Medulla oblongata (tissue), 1 donor: ENCODE measurements at regions not wholly inside any gene's neighbourhood (a gene's known extent, or its start where the extent isn't known, plus 50 kb on each side); places are given as distances from the start of the nearest gene placed in this dataset.

Experiments used
- DNase-seq: peaks from one replicate; pipeline ENCODE4 v3.0.0-alpha.2; 2015; ENCODE audit errors: extremely low spot score

DNA sequence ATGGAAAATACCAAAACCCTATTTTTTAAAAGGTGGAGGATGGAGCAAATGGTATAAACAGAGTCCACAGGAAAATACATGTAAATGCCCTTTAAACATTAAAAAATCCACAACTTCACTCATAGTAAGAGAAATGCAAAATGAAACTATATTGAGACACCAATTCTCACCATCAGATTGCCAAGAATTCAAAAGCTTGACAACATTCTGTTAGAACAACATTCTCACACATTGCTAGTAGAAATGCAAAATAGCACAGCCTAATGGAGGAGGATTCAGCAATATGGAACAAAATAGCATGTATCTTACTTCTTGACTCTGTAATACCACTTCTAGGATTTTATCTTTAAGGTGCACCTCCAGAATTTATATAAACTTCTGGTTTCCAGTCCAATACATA is 351.8 kb downstream of the NXPE2 start:
- DNase-seq = no peak

DNA sequence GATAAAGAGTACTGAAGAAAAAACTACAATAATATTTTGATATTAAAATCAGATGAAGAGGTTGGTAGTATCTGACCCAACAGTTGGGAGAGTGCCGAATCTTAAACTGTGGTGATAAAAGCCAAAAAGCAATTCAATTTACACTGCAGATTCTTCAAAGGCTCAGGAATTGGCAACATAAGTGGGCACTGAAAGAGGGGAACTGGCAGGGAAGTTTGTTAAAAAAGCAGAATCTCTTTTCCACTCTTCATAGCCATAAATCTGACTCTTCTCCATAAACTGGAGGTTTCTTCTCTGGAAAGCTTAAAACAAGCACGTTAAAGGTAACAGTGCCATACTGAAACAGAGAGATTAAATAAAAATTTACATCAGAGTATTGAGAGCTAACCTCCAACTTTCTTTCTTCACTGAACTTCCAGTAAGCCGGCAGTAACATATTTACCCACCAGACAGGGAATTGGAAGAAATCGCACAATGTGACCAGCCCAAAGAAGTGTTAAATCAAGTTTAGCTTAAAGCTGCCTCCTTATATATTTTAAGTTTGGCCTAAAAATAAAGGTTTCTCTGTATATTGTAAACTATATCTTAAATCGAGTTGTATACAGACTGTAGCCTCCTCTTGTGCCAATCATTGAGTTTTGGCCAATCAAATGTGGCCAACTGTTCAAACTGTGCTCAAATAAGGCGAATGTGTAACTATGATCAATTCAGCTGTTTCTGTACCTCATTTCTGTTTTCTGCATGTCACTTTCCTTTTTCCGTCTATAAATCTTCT is 358.3 kb downstream of the NXPE2 start:
- DNase-seq = no peak

DNA sequence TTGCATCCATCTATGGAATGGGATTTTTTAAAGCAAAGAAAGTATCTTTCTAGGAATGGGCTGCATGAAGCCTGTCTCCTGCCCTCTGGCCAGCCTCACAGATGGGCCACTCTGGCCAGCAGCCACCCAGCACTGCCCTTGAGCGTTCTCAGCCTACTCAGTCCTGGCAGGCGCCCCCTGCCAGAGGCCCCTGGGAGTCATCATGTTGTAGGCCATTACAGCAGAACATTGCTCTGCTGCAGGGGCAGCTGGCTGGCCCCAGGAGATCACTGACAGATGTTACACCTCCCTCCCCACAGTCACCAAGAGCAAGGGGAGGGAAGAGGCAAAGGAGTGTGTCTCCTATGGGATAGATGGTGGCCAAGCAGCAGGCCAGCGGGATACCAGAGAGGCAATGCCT is 363.7 kb downstream of the NXPE2 start:
- no peak for DNase-seq

DNA sequence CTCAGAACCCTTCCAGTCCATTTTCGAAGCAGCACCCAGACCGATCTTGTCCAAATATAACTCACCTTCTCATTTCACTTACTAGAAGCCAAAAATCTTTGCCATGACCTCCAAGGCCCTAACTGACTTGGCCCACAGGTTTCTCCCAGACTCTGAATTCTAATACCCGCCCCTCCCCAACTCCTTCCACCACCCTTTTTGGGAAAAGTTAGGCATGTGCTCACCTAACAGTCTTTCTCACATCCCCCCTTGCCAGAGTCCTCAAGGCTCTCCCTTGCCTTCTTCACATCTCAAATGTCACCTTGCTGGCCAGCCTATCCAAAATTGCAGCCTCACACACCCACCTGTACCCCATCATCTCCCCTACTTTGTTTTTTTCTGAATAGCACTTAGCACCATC is 369.3 kb downstream of the NXPE2 start:
- DNase-seq = no peak

DNA sequence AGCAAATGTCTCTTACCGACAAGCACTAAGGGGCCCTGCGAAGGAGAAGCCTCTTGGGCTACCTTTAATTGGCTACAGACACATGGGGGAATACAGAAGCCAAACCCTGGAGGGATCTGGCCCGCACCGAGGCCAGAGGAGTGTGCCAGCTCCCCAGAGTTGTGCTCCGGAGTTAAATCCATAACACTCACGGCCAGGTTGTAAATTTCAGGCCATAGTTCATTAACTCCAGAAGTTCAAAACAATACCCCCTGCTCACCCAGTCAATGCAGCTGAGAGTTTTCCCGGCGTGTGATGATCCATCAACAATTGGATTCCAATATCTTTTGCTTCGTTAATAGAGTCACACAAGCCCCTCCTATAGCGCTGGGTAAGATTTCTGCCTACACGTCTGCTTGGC is 371.5 kb downstream of the NXPE2 start:
- no peak for DNase-seq

DNA sequence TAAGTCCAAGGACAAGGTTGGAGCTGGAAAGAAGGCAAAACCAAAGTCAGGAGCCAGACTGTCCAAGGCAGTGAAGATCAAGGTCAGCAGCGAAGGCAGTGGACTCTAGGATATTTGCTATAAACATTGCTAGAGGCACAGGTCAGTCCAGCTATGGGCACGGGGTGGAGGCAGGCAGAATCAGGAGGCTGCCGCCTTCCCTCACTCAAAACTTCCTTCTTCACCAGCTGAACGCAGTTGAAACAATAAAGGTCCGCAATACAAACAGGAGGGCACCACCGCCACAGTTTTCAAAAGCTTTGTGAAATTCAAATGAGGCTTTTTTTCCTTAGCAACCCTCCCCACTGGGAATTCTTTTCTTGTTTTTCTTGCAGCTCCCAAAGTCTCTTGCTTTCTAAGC is 372.4 kb downstream of the NXPE2 start:
- DNase-seq = no peak

DNA sequence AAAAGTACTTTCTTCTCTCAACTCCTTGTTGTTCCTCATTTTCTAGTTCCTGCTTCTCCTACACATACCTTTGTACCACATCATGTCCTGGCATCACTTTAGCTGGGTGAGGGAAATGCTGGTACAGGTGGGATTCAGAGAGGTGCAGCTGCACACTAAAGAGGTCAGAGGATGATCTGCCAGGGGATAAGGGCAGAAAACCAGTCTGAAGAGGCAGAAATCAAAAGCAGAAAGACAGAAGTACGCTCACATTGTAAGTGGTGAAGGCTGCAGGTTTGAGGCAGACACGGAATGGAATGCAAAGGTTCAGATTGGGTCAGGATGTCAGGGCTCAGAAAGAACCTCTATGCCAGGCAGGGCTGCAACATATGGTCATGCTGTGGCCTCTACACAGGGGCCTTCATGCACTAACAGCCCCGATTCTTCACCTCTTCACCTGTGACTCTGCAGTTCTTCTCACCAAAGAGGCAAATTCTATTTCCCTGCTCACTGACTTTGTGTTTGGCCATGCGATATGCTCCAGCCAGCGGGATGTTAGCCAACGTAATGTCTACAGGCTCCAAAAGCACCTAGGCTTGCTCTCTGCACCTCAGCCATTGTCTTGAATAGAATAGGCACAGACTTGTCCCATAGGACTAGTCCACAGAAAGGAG is 373.7 kb downstream of the NXPE2 start:
- no peak for DNase-seq

DNA sequence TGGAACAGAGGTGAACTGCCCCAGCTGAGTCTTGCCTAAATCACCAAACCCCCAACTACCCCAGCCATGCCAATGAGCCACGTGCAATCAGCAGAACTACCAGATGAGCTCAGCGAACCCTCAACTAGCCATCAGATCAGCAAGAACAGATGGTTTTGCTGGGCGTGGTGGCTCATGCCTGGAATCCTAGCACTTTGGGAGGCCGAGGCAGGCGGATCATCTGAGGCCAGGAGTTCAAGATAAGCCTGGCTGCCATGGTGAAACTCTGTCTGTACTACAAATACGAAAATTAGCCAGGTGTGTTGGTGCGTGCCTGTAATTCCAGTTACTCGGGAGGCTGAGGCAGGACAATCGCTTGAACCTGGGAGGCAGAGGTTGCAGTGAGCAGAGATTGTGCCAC is 374.3 kb downstream of the NXPE2 start:
- no peak for DNase-seq

DNA sequence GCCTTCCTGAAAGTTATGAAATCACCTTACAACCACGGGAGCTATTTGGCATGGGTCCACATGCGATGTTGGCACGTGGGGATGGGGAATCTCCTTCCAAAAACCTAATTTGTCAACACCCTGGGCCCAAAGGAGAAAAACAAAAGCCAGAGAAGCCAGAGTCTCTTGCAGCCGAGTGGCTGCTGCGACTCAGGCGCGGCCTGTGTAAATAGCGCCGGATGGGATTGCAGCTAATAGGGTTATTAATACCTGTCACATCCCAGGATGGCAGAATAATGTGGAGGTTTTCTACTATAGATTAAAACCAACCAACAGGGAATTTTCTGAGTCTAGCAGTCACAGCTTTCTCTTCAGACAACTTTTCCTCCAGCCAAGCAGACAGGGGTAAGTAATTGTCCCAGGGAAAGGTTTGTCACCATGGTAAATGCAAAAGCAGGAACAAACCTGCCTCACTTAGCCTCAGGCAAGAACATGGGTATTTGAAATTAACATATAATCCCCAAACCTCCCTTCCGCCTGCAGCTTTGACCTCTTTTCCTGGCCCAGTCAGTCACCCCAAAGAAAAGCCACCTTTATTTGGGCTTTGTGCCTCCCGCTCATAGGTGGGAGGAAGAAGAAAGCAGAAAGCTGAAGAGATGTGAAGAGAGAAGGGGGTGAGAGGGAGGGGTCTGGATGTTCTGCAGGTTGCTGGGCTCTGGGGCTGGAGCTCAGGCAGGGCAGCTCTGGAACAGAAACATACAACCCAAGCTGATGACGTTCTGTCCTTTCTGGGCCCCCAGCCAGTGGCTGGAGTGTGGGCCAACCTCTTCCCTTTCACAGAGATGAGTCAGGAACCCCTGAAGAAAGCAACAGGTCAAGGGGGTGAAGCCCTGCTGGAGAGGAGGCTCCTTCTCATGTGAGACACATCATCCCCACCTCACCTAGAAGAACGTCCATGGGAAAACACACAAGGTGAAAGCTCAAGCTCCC is 376.5 kb downstream of the NXPE2 start:
- peak; percentile 41 for DNase-seq

DNA sequence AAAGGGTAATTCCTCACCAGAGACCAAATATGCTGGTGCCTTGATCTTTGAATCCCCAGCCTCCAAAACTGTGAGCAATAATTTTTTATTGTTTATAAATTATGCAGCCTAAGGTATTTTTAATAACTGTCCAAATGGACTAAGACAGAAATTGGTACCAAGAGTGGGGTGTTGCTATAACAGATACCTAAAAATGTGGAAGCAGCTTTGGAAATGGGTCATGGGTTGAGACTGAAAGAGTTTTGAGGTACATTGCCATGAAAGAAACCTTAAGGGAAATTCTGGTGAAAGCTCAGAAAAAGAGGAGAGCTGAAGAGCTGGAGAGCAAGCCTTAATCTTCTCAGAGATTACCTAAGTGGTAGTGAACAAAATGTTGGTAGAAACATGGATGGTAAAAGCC is 378.2 kb downstream of the NXPE2 start:
- DNase-seq = no peak

DNA sequence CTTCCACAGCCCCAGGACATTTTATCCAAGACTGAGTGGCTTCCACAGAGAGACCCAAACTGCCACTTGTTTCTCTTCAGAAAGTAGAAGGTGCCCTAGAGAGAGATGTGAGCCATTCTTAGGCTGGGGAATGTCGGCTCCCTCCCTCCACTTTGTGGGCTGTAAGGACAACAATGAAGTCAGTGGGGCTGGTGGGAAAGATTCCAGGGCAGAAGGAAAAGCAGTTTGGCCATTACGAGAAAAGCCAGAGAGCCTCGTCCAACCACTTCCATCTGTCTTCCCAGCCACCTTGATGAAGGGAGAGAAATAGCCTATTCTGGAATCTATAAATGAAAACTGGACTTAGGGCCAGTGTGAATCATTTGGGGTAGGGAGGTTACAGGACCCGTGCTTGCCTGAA is 382.5 kb downstream of the NXPE2 start:
- DNase-seq = no peak

DNA sequence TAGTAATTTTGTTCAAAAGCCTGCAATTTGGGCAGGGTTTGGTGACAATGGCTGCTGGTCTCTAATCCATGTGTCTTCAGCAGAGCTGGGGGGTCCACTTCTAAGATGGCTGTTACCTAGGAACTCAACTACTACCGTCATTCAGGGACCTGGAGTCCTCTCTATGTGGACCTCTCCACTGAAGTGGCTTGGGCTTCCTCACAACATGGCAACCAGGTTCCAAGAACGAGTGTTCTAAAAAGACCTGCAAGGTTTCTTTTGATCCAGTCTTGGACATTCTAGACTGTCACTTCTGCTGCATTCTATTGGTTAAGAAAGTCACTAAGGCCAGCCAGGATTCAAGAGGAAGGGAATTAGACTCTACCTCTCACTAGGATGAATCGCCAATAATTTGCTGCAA is 387.0 kb downstream of the NXPE2 start:
- DNase-seq = no peak

DNA sequence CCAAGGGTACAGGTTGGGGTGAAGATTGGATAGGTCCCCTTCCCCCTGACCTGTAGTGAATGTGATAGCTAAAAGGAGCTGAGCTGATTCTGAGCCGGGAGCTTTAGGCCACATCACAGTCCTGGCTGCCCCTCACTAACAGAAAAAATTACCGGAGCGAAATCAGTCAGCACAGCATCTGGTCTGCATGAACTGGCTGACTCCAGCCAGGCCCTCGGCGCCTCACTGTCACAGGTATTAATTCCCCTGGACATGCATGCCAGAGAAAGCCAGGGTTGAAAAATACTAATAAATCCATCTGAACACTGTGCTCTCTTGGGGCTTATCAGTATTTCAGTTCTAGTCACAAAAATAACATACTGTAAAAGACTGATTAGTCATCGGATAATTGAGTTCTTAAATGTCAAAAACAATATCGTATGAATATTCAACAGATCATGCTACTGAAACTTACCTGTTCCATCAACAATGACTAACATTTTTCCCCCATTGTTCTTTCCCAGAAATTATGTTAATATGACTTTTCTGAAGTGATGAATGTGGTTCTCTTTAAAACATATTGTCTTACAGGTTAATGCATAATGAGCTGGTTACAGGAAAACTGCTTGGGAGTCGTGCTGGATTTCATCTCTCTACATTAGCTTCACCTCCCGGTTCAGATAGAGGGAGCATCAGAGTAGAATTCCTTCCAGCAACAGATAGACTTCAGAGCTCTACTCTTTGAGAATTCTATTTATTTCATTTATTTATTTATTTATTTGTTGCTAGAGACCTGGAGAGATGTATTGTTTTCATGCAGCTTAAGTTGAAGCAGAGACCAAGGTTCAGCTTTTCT is 387.7 kb downstream of the NXPE2 start:
- no peak for DNase-seq

DNA sequence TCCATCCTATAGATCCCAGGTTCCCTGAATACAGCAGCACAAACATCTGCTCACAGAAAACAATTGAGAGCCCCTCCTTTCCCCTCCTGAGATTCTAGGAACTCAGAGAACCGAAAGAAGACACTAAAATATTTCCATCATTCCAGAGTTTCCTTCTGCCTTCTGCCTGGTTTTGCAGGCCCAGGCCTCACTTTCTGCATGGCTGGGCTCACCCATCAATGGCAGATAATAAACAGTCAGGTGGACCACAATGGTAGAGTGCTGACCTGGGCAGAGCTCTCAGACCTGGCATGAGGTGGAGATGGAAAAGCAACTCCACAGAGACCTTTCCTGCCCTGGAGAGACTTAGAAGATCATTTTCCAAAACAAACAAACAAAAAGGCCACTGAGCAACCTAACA is 389.1 kb downstream of the NXPE2 start:
- no peak for DNase-seq

DNA sequence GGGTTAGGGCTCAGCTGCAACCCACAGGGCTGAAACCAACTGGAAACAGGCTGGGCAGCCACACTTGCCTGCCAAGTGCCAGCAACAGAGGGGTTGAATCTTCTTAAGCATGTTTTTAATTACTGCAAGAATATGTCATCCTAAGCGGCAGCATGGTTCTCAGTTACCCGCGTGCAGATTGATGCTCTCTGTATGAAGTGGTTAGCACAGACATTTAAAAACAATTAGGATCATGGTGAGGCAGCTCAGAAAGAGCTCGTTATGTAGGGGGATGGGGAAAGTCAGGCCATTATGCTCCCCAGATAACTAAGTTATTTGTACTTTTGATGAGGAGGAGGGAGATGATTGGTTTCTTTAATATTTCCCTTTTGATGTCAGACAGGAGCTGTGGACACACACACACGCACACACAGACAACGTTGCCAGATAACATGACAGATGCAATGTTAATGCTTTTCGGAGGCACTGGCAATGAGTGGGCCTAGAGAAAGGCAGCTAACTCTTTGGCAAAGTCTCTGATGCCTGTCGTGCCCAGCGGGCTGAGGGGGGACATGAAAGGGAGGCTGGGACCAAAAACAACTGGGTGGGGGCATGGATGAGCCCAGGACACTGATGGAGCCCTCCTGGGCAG is 389.7 kb downstream of the NXPE2 start:
- DNase-seq = no peak

DNA sequence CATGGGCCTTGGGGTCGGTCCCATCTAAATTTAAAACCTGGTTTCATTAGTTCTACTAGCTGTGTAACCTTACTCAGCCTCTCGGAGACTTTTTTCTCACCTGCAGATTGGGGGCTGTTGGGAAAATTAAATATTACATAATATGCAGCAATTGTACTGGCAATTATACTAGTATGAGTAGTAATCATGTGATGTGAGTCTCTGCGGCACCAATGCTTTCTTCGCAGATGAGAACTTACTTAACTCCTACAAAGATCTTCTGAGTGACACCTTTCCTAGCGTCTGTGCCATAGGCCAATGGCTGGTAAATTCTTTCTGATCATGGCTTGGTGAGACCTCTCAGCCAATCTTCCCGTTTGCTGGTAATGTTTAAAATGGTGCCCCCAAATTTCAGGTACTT is 391.3 kb downstream of the NXPE2 start:
- no peak for DNase-seq

DNA sequence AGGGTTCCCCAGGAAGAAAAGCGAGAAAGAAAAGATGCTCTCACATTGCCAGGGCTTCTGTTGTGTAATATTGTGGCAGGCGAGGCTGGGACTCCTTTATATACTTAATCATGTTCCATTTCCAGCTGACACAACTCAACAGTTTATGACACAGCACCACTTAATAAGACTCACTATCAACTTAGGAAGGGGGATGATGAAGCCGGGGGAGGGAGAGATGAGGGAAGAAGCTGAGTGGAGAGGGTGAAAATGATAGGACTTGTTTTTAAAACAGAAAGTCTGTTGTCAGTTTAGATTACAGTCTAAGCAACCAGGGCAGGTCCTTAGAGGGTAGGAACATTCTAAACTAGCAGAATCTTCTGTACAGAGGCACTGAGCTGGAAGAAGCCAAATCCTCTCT is 397.0 kb downstream of the NXPE2 start:
- DNase-seq = no peak

DNA sequence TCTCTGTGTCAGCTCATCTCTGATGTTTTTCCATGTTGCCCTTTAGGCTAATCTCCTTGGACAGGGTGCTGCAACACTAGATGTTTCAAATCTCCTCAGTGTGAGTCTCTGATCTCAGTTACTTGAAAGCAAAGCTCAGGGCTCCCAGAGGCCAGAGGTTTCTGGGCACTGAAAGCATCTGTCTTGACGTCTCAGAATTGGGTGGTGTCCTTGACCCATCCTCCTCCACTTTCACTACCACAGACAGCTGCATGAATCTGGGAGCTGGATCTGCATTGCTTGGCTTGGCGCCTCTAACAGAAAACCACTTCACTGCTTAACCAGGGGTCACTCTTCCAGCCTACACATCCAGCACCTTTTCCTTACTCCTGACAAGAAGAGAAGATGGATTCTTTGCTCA is 399.4 kb downstream of the NXPE2 start:
- DNase-seq = no peak

DNA sequence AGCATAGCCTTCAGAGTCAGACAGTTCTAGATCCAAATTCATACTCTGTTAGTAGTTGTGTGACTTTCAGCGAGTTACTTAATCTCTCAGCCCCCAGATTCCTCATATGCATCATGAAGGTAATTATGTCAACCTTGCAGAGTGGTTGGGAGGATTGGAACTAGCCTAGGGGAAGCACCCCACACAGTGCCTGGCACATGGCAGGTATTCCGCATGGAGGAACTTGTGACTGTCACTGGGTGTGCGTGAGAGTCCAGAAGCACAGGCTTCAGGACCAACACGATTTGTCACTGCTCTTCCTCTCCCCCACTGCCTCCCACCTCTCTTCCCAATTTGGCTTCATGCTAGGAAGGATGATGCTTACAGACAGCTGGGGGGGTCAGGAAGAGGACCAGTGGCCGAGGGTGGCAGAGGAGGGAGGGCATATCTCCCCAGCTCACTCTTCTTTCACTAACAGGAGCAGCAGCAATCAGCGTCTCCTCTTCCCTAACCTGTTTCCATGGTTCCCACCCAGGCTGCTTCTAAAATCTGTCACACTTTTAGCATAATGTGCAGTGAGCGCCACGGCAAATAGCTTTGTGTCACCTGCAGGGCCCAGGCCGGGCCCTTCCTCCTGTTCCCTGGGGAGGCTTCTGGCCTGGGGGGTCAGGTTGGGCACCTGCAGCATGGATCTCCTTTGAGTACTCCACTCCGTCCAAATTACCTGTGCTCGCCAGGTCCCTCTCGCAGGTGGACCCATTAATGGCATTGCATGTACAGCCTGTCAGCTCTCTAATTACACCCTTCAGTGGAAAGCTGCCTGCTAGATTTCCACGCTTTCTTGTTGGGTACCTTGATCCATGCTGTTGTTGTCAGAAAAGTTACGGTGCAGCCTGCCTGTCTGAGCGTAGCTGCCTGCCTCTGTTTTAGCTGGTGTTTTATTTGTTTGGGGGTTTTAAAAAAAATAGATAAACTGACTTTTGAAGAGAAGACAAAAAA is 400.4 kb downstream of the NXPE2 start:
- DNase-seq = no peak
